HL-60 (cell line): ENCODE measurements at regions not wholly inside any gene's neighbourhood (a gene's known extent, or its start where the extent isn't known, plus 50 kb on each side); places are given as distances from the start of the nearest gene placed in this dataset.

Source experiments
- GABPA ChIP-seq: IDR thresholded peaks from 2 replicates; pipeline ENCODE4 v1.6.1; 2012; ENCODE audit warnings: low read depth
- POLR2AphosphoS5 ChIP-seq: IDR thresholded peaks from 2 replicates; pipeline ENCODE4 v1.6.1; 2012; ENCODE audit warnings: low read depth
- TF ChIP-seq, protein P1 (sequence below): IDR thresholded peaks from one replicate; pipeline ENCODE4 v1.5.1; 2011; ENCODE audit warnings: low read length, control low read depth, inconsistent platforms; ENCODE audit not compliant: insufficient read depth
- TF ChIP-seq, protein P2 (sequence below): IDR thresholded peaks from 2 replicates; pipeline ENCODE4 v1.6.1; 2012; ENCODE audit warnings: low read depth; ENCODE audit not compliant: insufficient replicate concordance

DNA sequence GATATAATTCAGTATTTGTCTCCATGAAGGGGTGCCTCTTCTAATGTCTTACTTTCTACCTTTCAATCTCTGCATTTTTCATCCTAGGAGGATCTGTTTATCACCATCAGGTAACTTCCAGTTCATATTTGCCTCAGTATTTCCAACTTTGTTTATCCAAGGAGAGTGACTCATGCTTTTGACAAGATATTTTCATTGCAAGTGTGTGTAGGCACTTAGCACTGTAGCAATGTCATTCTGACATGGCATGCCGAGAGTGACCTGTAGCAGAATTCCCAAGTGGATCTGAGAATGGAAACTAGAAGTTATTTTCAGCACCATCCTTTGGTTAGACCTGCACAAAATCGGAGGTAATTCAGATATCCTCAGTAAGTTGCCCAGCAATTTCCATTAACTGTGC, 129.9 kb downstream of the INHBA start:
- no peak for TF ChIP-seq GABPA
- no peak for TF ChIP-seq POLR2AphosphoS5
- TF ChIP-seq, protein P1, sequence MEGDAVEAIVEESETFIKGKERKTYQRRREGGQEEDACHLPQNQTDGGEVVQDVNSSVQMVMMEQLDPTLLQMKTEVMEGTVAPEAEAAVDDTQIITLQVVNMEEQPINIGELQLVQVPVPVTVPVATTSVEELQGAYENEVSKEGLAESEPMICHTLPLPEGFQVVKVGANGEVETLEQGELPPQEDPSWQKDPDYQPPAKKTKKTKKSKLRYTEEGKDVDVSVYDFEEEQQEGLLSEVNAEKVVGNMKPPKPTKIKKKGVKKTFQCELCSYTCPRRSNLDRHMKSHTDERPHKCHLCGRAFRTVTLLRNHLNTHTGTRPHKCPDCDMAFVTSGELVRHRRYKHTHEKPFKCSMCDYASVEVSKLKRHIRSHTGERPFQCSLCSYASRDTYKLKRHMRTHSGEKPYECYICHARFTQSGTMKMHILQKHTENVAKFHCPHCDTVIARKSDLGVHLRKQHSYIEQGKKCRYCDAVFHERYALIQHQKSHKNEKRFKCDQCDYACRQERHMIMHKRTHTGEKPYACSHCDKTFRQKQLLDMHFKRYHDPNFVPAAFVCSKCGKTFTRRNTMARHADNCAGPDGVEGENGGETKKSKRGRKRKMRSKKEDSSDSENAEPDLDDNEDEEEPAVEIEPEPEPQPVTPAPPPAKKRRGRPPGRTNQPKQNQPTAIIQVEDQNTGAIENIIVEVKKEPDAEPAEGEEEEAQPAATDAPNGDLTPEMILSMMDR, result no peak
- TF ChIP-seq, protein P2, sequence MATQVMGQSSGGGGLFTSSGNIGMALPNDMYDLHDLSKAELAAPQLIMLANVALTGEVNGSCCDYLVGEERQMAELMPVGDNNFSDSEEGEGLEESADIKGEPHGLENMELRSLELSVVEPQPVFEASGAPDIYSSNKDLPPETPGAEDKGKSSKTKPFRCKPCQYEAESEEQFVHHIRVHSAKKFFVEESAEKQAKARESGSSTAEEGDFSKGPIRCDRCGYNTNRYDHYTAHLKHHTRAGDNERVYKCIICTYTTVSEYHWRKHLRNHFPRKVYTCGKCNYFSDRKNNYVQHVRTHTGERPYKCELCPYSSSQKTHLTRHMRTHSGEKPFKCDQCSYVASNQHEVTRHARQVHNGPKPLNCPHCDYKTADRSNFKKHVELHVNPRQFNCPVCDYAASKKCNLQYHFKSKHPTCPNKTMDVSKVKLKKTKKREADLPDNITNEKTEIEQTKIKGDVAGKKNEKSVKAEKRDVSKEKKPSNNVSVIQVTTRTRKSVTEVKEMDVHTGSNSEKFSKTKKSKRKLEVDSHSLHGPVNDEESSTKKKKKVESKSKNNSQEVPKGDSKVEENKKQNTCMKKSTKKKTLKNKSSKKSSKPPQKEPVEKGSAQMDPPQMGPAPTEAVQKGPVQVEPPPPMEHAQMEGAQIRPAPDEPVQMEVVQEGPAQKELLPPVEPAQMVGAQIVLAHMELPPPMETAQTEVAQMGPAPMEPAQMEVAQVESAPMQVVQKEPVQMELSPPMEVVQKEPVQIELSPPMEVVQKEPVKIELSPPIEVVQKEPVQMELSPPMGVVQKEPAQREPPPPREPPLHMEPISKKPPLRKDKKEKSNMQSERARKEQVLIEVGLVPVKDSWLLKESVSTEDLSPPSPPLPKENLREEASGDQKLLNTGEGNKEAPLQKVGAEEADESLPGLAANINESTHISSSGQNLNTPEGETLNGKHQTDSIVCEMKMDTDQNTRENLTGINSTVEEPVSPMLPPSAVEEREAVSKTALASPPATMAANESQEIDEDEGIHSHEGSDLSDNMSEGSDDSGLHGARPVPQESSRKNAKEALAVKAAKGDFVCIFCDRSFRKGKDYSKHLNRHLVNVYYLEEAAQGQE, result no peak
